ENCODE measurements at regions not wholly inside any gene's neighbourhood (a gene's known extent, or its start where the extent isn't known, plus 50 kb on each side); places are given as distances from the start of the nearest gene placed in this dataset.
"Not testable (repeated sequence)": the region's sequence is repeated elsewhere in the genome, so short reads cannot be mapped to it uniquely, and the experiment has no call there.

GRCh38 chr3:156068151-156068550 lies 52.2 kb upstream of the KCNAB1 start:
- not testable (repeated sequence) for TF ChIP-seq CTCF (conservative IDR thresholded peaks at IDR 0.05; ENCODE audit: low read depth, low read length); EZH2 (IDR thresholded peaks at IDR 0.05; ENCODE audit: low read length, unreplicated experiment)

Measured in PC-3 (cell line).